HEK293T (cell line): ENCODE measurements at regions not wholly inside any gene's neighbourhood (a gene's known extent, or its start where the extent isn't known, plus 50 kb on each side); places are given as distances from the start of the nearest gene placed in this dataset.

Experiments
- BHLHE40 ChIP-seq: fragments of 450-650 bp; IDR thresholded peaks from 2 replicates; pipeline ENCODE4 v1.6.1; 2016; ENCODE audit warnings: mild to moderate bottlenecking, moderate library complexity, borderline replicate concordance
- CTBP1 ChIP-seq: fragments of 450-650 bp; IDR thresholded peaks from 2 replicates; pipeline ENCODE4 v1.6.1; 2016; ENCODE audit warnings: borderline replicate concordance
- ELF4 ChIP-seq: fragments of 450-650 bp; IDR thresholded peaks from 2 replicates; pipeline ENCODE4 v1.6.1; 2017; ENCODE audit warnings: antibody characterized with exemption
- FOXA1 ChIP-seq: fragments of 450-650 bp; IDR thresholded peaks from 2 replicates; pipeline ENCODE4 v1.6.1; 2016; ENCODE audit warnings: mild to moderate bottlenecking
- FOXK2 ChIP-seq: fragments of 450-650 bp; IDR thresholded peaks from 2 replicates; pipeline ENCODE4 v1.6.1; 2016; ENCODE audit warnings: mild to moderate bottlenecking
- FOXM1 ChIP-seq: fragments of 450-650 bp; IDR thresholded peaks from 2 replicates; pipeline ENCODE4 v1.6.1; 2017; ENCODE audit warnings: mild to moderate bottlenecking, borderline replicate concordance
- HDGF ChIP-seq: fragments of 450-650 bp; IDR thresholded peaks from 2 replicates; pipeline ENCODE4 v1.6.1; 2017; ENCODE audit warnings: antibody characterized with exemption, borderline replicate concordance
- LEF1 ChIP-seq: fragments of 450-650 bp; IDR thresholded peaks from 2 replicates; pipeline ENCODE4 v1.6.1; 2017; ENCODE audit warnings: mild to moderate bottlenecking, borderline replicate concordance
- NFRKB ChIP-seq: fragments of 450-650 bp; IDR thresholded peaks from 2 replicates; pipeline ENCODE4 v1.6.1; 2016; ENCODE audit warnings: mild to moderate bottlenecking, moderate library complexity
- PKNOX1 ChIP-seq: fragments of 450-650 bp; IDR thresholded peaks from 2 replicates; pipeline ENCODE4 v1.6.1; 2016
- SP1 ChIP-seq: fragments of 450-650 bp; IDR thresholded peaks from 2 replicates; pipeline ENCODE4 v1.6.1; 2017
- SUZ12 ChIP-seq: fragments of 450-650 bp; IDR thresholded peaks from 2 replicates; pipeline ENCODE4 v1.6.1; 2016; ENCODE audit warnings: mild to moderate bottlenecking
- TARDBP ChIP-seq: fragments of 450-650 bp; IDR thresholded peaks from 2 replicates; pipeline ENCODE4 v1.6.1; 2016

GRCh38 chr5:36359267-36359666, 57.6 kb upstream of the RANBP3L start:
- no peak for TF ChIP-seq FOXM1
- no peak for TF ChIP-seq SP1
- TF ChIP-seq FOXA1 = no peak
- no peak for TF ChIP-seq LEF1
- no peak for TF ChIP-seq HDGF
- no peak for TF ChIP-seq SUZ12
- TF ChIP-seq ELF4 = no peak
- TF ChIP-seq CTBP1 = no peak
- TF ChIP-seq FOXK2 = no peak
- no peak for TF ChIP-seq BHLHE40
- no peak for TF ChIP-seq NFRKB
- no peak for TF ChIP-seq PKNOX1
- TF ChIP-seq TARDBP = no peak
